Lower leg skin (tissue), 4 donors: ENCODE measurements at regions not wholly inside any gene's neighbourhood (a gene's known extent, or its start where the extent isn't known, plus 50 kb on each side); places are given as distances from the start of the nearest gene placed in this dataset.

ENCODE experiments used
- DNase-seq, 2 donors: peaks; one replicate each; pipeline ENCODE4 v3.0.0-alpha.2; 2019; ENCODE audit warnings: low spot score in 2 of 2
- H3K4me3 ChIP-seq: fragments of 200-600 bp; sonication (generic); 2 replicates; pipeline ENCODE4 v1.5.1; 2017; ENCODE audit warnings: mild to moderate bottlenecking, low read depth; ENCODE audit not compliant: poor library complexity, severe bottlenecking
- POLR2A ChIP-seq, 2 donors: fragments of 450-650 bp; IDR thresholded peaks; one replicate each; pipeline ENCODE4 v1.6.1; 2016 to 2017; ENCODE audit warnings: antibody characterized with exemption in 2 of 2, mild to moderate bottlenecking in 1 of 2, moderate library complexity in 1 of 2
- WGBS, 2 donors: methylation state at CpG; one replicate each; pipeline ENCODE4 v1.1.5; 2018; 5-methylcytosine and 5-hydroxymethylcytosine counted together
- intact Hi-C: fragments of 100-400 bp; cut with DNase I; formaldehyde crosslinking; loops from one replicate; pipeline ENCODE4 v1.15.0; 2023; ENCODE audit warnings: low total_unique reads
- TF ChIP-seq, protein P1 (sequence below), 3 donors: fragments of 450-650 bp; IDR thresholded peaks; one replicate each; pipeline ENCODE4 v1.5.1; 2016; ENCODE audit warnings: antibody characterized with exemption in 3 of 3, mild to moderate bottlenecking in 3 of 3, moderate library complexity in 2 of 3

GRCh38 chr18:25470062-25470461 is 118.1 kb upstream of the ZNF521 start:
- intact Hi-C loops, result no loop called here
- 63 to 64% methylated on average over 7 of the region's 7 CpGs for WGBS, 2 donors
- DNase-seq, result no peak

DNA sequence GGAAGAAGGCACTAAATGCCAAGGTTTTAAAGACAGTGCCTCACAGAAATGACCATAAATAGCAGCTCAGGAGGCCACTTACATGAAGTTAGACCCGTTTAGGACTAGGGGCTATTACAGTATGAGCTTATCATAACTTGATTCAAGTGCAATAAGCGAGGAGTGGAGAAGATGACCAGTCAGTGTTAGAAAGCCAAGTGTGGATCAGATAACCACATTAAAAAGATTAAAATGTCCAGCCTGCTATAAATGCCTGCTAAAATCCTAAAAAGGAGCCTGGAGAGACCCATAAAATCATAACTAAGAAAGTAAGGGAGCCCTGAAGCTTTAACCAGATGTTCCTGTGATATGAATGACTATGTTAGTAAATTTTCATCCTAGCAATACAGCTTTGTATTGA is 117.5 kb upstream of the ZNF521 start:
- 75 to 88% methylated on average over 2 of the region's 2 CpGs for WGBS, 2 donors
- TF ChIP-seq POLR2A (IDR thresholded peaks at IDR 0.05), result no peak
- H3K4me3 ChIP-seq, result no peak overlapping the region
- intact Hi-C loops, result no loop called here
- no peak for DNase-seq

More at GRCh38 chr18:25470062-25470461, 118.1 kb upstream of the ZNF521 start:
- TF ChIP-seq, protein P1, sequence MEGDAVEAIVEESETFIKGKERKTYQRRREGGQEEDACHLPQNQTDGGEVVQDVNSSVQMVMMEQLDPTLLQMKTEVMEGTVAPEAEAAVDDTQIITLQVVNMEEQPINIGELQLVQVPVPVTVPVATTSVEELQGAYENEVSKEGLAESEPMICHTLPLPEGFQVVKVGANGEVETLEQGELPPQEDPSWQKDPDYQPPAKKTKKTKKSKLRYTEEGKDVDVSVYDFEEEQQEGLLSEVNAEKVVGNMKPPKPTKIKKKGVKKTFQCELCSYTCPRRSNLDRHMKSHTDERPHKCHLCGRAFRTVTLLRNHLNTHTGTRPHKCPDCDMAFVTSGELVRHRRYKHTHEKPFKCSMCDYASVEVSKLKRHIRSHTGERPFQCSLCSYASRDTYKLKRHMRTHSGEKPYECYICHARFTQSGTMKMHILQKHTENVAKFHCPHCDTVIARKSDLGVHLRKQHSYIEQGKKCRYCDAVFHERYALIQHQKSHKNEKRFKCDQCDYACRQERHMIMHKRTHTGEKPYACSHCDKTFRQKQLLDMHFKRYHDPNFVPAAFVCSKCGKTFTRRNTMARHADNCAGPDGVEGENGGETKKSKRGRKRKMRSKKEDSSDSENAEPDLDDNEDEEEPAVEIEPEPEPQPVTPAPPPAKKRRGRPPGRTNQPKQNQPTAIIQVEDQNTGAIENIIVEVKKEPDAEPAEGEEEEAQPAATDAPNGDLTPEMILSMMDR (IDR thresholded peaks at IDR 0.05), result no peak
- no peak for TF ChIP-seq POLR2A (IDR thresholded peaks at IDR 0.05)
- H3K4me3 ChIP-seq, result no peak overlapping the region

DNA sequence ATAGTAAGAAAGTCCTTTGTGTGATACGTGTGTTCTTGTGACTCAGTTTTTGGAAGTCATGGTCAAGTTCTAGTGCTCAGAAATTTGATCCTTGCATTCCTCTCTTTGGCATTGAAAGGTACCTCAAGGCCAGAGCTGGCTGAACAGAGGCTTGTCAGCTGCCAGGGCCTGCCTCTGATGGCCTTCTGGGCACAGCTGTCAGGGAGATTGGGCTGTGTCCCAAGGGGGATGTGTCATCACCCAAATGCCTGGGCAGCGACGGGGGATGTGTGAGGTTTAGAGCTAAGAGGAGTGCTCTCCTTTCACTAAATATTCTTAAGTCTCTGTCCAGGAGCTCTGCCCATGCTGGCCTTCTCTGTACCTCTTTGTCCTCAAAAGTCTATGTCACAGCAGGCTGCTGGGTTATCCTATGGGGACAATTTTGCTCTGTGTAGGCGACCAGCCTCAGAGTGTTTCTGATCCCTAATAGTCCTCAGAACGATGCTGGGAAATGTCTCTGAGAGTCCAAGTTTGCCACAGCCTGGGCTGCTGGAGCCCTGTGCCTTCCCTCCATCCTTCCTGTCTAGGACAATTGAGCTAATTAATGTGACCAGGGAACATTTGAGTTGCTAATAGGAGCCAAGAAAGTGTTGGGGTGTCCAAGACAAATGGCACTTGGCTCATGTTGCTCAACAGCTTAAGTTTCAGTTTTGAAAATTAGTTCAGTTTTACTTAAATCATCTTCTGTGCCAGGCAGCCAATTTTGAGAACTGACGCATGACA is 115.4 kb upstream of the ZNF521 start:
- no peak for TF ChIP-seq POLR2A (IDR thresholded peaks at IDR 0.05)
- TF ChIP-seq, protein P1 (IDR thresholded peaks at IDR 0.05), result no peak
- no peak overlapping the region for H3K4me3 ChIP-seq
- intact Hi-C loops, result no loop called here
- DNase-seq, result no peak
- 38 to 41% methylated on average over 6 of the region's 6 CpGs for WGBS, 2 donors

GRCh38 chr18:25465152-25465732 is 113.3 kb upstream of the ZNF521 start:
- no peak overlapping the region for H3K4me3 ChIP-seq
- TF ChIP-seq, protein P1 (IDR thresholded peaks at IDR 0.05), result no peak
- no peak for TF ChIP-seq POLR2A (IDR thresholded peaks at IDR 0.05)
- 94% methylated on average over 15 of the region's 15 CpGs for WGBS, 2 donors
- intact Hi-C loops, result no loop called here
- DNase-seq, result peak in 1 of 2 donors; percentile 72

GRCh38 chr18:25464227-25464626 is 112.3 kb upstream of the ZNF521 start:
- intact Hi-C loops, result no loop called here
- no peak overlapping the region for H3K4me3 ChIP-seq
- no peak for TF ChIP-seq POLR2A (IDR thresholded peaks at IDR 0.05)
- TF ChIP-seq, protein P1 (IDR thresholded peaks at IDR 0.05), result no peak
- no peak for DNase-seq

DNA sequence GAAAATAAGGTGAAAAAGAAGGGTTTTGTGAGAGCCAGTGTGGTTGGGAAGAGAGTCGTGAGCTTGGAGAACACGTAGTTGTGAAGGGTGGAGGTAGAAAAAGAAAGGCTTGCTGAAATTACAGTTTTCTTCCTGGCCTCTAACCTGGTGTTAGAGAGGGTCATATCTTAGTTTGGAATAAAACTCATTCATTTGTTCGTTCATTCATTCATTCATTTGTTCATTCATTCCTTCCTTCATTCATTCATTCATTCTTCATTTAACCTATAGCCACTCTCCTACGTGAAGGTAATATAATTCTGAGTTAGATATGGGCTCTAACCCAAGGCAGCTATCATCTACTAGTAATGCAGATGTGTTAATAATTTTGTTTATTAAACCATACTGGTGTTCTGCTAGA is 111.8 kb upstream of the ZNF521 start:
- WGBS, 2 donors, result 70 to 72% methylated on average over 4 of the region's 4 CpGs
- intact Hi-C loops, result no loop called here
- H3K4me3 ChIP-seq, result no peak overlapping the region
- no peak for TF ChIP-seq POLR2A (IDR thresholded peaks at IDR 0.05)
- TF ChIP-seq, protein P1 (IDR thresholded peaks at IDR 0.05), result no peak
- DNase-seq, result no peak
